ENCODE measurements at regions not wholly inside any gene's neighbourhood (a gene's known extent, or its start where the extent isn't known, plus 50 kb on each side); places are given as distances from the start of the nearest gene placed in this dataset.

- no peak for FAIRE-seq
- no peak for TF ChIP-seq CTCF (IDR thresholded peaks at IDR 0.05; ENCODE audit: insufficient read depth, missing control alignments)
- DNase-seq (ENCODE audit: insufficient read length, low spot score) = no peak
These were observed 465.1 kb downstream of the MEI4 start for GRCh38 chr6:78117966-78118365.

- FAIRE-seq (no peak), DNase-seq (ENCODE audit: insufficient read length, low spot score) (no peak)
- no peak for TF ChIP-seq CTCF (IDR thresholded peaks at IDR 0.05; ENCODE audit: insufficient read depth, missing control alignments)
These were observed 478.7 kb downstream of the MEI4 start for GRCh38 chr6:78131521-78131920.

GRCh38 chr6:78132671-78133410 lies 480.0 kb downstream of the MEI4 start:
- no peak for DNase-seq (ENCODE audit: insufficient read length, low spot score)
- FAIRE-seq = no peak
- no peak for TF ChIP-seq CTCF (IDR thresholded peaks at IDR 0.05; ENCODE audit: insufficient read depth, missing control alignments)

GRCh38 chr6:78150425-78150824 lies 497.6 kb downstream of the MEI4 start:
- no peak for TF ChIP-seq CTCF (IDR thresholded peaks at IDR 0.05; ENCODE audit: insufficient read depth, missing control alignments)
- DNase-seq (ENCODE audit: insufficient read length, low spot score) = no peak
- FAIRE-seq = no peak

- FAIRE-seq (no peak), DNase-seq (ENCODE audit: insufficient read length, low spot score) (no peak)
- no peak for TF ChIP-seq CTCF (IDR thresholded peaks at IDR 0.05; ENCODE audit: insufficient read depth, missing control alignments)
These were observed 501.1 kb downstream of the MEI4 start for GRCh38 chr6:78153976-78154375.

- no peak for TF ChIP-seq CTCF (IDR thresholded peaks at IDR 0.05; ENCODE audit: insufficient read depth, missing control alignments)
- FAIRE-seq (no peak), DNase-seq (ENCODE audit: insufficient read length, low spot score) (no peak)
These were observed 504.8 kb downstream of the MEI4 start for GRCh38 chr6:78157606-78158005.

- no peak for DNase-seq (ENCODE audit: insufficient read length, low spot score)
- no peak for FAIRE-seq
- TF ChIP-seq CTCF (IDR thresholded peaks at IDR 0.05; ENCODE audit: insufficient read depth, missing control alignments) = no peak
These were observed 536.1 kb downstream of the MEI4 start for GRCh38 chr6:78188891-78189290.
